H1 (cell line): ENCODE measurements at regions not wholly inside any gene's neighbourhood (a gene's known extent, or its start where the extent isn't known, plus 50 kb on each side); places are given as distances from the start of the nearest gene placed in this dataset.

Source experiments
- SP1 ChIP-seq: IDR thresholded peaks from 2 replicates; pipeline ENCODE4 v1.6.1; 2011; ENCODE audit warnings: low read depth, low read length

- no peak for TF ChIP-seq SP1
Observed at GRCh38 chr16:35142147-35142808, 1682.9 kb downstream of the TP53TG3F start (continued).
